Testis (tissue), 2 donors: ENCODE measurements at regions not wholly inside any gene's neighbourhood (a gene's known extent, or its start where the extent isn't known, plus 50 kb on each side); places are given as distances from the start of the nearest gene placed in this dataset.

Source experiments
- CTCF ChIP-seq, 3 experiments: fragments of 450-650 bp in 2 of 3; fragments of 200-600 bp in 1 of 3; sonication (generic) in 1 of 3; IDR thresholded peaks; one replicate each; pipeline ENCODE4 v1.5.1; 2016 to 2019; ENCODE audit warnings: antibody characterized with exemption in 3 of 3, mild to moderate bottlenecking in 2 of 3, moderate library complexity in 1 of 3
- POLR2A ChIP-seq: fragments of 450-650 bp; IDR thresholded peaks from one replicate; pipeline ENCODE4 v1.6.1; 2017; ENCODE audit warnings: antibody characterized with exemption, mild to moderate bottlenecking, moderate library complexity

- TF ChIP-seq CTCF (IDR thresholded peaks at IDR 0.05) (no peak), POLR2A (no peak)
Measured at GRCh38 chr1:65039508-65039907, 73.2 kb upstream of the JAK1 start.
